Activated T-helper 17 cell treated with anti-CD3 and anti-CD28 coated beads, Interleukin-2, amount 50 U/mL, for 72 hours (primary cell): ENCODE measurements at regions not wholly inside any gene's neighbourhood (a gene's known extent, or its start where the extent isn't known, plus 50 kb on each side); places are given as distances from the start of the nearest gene placed in this dataset.
"Not testable (repeated sequence)": the region's sequence is repeated elsewhere in the genome, so short reads cannot be mapped to it uniquely, and the experiment has no call there.

Experiments used
- ATAC-seq: fragments of 150-1000 bp; cut with Tn5 transposase; replicated peaks from 2 replicates; pipeline ENCODE4 v1.10.0; 2021; ENCODE audit warnings: mild to moderate bottlenecking, moderate library complexity
- H3K27ac Mint-ChIP-seq: one replicate; pipeline ENCODE4 v1.8.0; 2022; ENCODE audit warnings: mixed read lengths
- H3K27me3 Mint-ChIP-seq: one replicate; pipeline ENCODE4 v1.8.0; 2022; ENCODE audit warnings: mixed read lengths
- H3K36me3 Mint-ChIP-seq: one replicate; pipeline ENCODE4 v1.8.0; 2022; ENCODE audit warnings: low read depth, mild to moderate bottlenecking, mixed read lengths
- H3K4me1 Mint-ChIP-seq: one replicate; pipeline ENCODE4 v1.8.0; 2022; ENCODE audit warnings: mixed read lengths
- H3K4me3 Mint-ChIP-seq: one replicate; pipeline ENCODE4 v1.8.0; 2022; ENCODE audit warnings: mild to moderate bottlenecking, mixed read lengths
- H3K9me3 Mint-ChIP-seq: one replicate; pipeline ENCODE4 v1.8.0; 2022; ENCODE audit warnings: mixed read lengths

GRCh38 chr15:66963710-66964109 is 101.7 kb upstream of the SMAD3 start:
- H3K27me3 Mint-ChIP-seq: no peaks in the 10 kb centered on the region
- H3K4me1 Mint-ChIP-seq: no peaks in the 10 kb centered on the region
- H3K4me3 Mint-ChIP-seq: no peak overlapping the region
- H3K9me3 Mint-ChIP-seq: no peaks in the 10 kb centered on the region
- ATAC-seq: no peak
- no peaks in the 10 kb centered on the region for H3K36me3 Mint-ChIP-seq
- H3K27ac Mint-ChIP-seq: no peak overlapping the region

DNA sequence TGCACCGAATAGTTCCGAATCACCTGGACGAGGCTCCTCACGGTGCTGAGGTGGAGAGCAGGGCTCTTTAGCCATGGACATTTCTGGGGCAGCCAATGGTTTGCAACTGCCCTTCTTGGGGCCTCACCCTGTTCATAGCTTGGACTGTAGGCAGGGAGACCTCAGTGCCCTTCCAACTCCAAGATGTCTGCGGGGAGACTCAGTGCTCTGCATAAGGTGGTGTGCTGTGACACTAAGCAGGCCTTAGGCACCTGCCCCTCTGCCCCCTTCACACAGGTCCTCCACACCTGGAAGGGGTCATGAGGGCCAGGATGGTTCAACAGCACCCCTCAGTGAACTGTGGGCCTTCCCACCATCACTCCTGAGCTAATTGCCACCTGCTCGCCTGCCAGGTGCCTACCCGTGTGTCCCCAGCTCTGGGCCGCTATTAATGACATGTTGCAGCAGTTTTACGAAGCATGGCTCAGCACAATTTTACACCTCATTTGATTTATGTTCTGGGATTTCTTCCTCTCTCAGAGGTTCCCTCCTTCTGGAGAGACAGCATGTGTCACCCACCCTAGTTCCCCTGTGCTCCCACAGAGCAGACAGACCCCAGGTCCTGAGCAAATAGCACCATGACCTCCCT is 101.2 kb upstream of the SMAD3 start:
- Mint-ChIP-seq H3K27me3 (no peaks in the 10 kb centered on the region), H3K9me3 (no peaks in the 10 kb centered on the region), H3K4me3 (no peak overlapping the region), H3K27ac (no peak overlapping the region), H3K36me3 (no peaks in the 10 kb centered on the region), H3K4me1 (no peaks in the 10 kb centered on the region)
- ATAC-seq: no peak

DNA sequence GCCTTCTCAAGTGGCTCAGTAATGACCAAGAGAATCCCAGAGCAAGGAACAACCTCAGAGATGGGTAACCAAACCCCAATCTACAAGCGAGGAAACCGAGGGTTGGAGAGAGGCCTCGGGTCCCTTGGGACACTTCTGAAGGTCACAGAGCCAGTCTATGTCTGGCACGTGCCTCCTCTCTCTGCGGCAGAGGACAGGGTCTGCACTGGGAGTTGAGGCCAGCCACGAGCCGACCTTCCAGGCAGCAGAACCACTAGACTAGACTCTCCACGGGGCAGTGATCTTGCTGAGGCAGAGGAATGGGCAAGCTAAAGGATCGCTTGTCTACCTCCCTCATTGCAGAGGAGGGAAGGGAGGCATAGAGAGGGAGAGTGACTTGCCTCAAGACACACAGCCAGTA is 100.6 kb upstream of the SMAD3 start:
- Mint-ChIP-seq H3K36me3 (no peaks in the 10 kb centered on the region), H3K9me3 (no peaks in the 10 kb centered on the region), H3K4me3 (no peak overlapping the region), H3K27ac (no peak overlapping the region), H3K4me1 (no peaks in the 10 kb centered on the region), H3K27me3 (no peaks in the 10 kb centered on the region)
- no peak for ATAC-seq

DNA sequence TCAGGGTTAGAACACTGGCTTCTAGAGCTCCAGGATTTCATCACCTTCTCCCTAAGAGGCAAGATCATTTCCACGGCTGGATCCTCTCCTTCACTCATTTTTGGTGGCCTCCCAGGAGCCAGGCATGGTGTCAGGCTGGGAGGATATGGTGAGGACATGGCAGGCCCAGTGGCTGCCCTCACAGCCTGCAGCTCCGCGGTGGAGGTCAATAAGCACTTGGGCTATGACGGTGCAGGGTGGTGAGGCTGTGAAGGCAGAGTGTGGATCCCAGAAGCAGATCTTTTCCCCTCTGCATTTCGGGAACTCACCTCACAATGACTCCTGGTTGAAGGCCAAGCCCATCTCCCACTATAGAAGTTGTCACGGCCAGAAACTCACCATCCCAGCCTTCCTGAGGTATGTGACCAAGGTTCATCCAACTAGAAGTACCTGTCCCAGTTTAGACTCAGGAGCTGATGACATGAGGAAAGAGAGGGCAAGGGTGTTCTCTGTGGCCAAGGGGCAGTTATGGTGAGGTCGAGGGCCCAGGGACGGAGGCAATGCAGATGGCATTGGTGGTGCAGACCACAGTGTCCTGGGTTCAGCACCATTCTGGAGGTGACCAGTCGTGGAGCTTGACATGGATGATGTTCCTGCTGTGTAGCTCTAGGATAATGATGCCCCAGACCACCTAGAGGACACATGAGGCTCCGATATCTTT is 100.1 kb upstream of the SMAD3 start:
- no peak for ATAC-seq
- no peak overlapping the region for H3K27ac Mint-ChIP-seq
- H3K9me3 Mint-ChIP-seq: no peaks in the 10 kb centered on the region
- H3K4me1 Mint-ChIP-seq: no peaks in the 10 kb centered on the region
- no peaks in the 10 kb centered on the region for H3K36me3 Mint-ChIP-seq
- no peaks in the 10 kb centered on the region for H3K27me3 Mint-ChIP-seq
- no peak overlapping the region for H3K4me3 Mint-ChIP-seq

DNA sequence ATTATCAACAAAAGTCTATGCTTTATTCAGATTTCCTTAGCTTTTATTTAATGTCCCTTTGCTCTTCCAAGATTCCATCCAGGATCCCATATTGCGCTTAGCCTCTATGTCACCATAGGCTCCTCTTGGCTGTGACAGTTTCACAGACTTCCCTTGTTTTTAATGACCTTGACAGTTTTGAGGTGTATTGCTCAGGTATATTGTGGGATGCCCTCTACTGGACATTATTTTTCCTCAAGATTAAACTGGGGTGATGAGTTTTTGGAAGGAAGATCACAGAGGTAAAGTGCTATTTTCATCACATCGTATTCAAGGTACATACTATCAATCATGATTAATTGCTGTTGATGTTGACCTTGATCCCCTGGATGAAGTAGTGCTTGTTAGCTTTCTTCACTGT is 99.1 kb upstream of the SMAD3 start:
- no peaks in the 10 kb centered on the region for H3K9me3 Mint-ChIP-seq
- no peaks in the 10 kb centered on the region for H3K4me1 Mint-ChIP-seq
- H3K27ac Mint-ChIP-seq: no peak overlapping the region
- H3K27me3 Mint-ChIP-seq: no peaks in the 10 kb centered on the region
- H3K36me3 Mint-ChIP-seq: no peaks in the 10 kb centered on the region
- H3K4me3 Mint-ChIP-seq: no peak overlapping the region
- no peak for ATAC-seq

- Mint-ChIP-seq H3K27ac (no peak overlapping the region), H3K4me1 (no peaks in the 10 kb centered on the region), H3K4me3 (no peak overlapping the region), H3K9me3 (no peaks in the 10 kb centered on the region), H3K36me3 (no peaks in the 10 kb centered on the region), H3K27me3 (no peaks in the 10 kb centered on the region)
- no peak for ATAC-seq
Observed at GRCh38 chr15:66968806-66969596, 96.4 kb upstream of the SMAD3 start.

GRCh38 chr15:66974131-66974530 is 91.3 kb upstream of the SMAD3 start:
- H3K4me3 Mint-ChIP-seq, H3K27ac Mint-ChIP-seq, H3K27me3 Mint-ChIP-seq, H3K36me3 Mint-ChIP-seq, ATAC-seq, H3K9me3 Mint-ChIP-seq, H3K4me1 Mint-ChIP-seq: not testable (repeated sequence)

DNA sequence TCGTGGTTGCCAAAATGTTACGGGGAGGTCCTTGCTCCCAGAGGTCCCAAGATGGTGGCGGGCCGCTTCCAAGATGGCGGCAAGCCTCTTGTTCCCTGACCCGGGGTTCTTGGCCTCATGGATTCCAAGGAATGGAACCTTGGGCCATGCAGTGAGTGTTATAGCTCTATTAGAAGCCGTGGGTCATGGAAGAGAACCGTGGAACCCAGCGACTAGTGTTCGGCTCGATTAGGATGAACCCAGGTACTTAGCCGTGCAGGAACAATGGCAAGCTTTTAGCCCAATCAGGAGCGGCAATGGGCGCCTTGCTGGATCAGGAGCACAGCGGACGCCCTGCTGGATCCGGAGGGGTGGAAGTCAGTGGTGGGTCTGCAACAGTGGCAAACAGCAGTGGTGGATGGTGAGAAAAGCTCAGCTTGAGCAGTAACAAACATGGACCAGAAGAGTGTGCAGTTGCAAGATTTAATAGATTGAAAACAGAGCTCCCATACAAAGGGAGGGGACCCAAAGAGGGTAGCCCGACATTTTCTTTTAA is 89.2 kb upstream of the SMAD3 start:
- H3K4me1 Mint-ChIP-seq, H3K9me3 Mint-ChIP-seq, H3K27me3 Mint-ChIP-seq, H3K4me3 Mint-ChIP-seq, H3K36me3 Mint-ChIP-seq, H3K27ac Mint-ChIP-seq, ATAC-seq: not testable (repeated sequence)

DNA sequence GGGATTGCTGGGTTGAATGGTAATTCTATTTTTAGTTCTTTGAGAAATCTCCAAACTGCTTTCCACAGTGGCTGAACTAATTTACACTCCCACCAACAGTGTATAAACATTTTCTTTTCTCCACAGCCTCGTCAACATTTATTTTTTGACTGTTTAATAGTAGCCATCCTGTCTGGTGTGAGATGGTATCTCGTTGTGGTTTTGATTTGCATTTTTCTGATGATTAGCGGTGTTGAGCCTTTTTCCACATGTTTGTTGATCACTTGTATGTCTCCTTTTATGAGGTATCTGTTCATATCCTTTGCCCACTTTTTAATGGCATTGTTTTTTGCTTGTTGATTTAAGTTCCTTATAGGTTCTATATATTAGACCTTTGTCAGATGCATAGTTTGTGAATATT is 85.1 kb upstream of the SMAD3 start:
- ATAC-seq, H3K4me1 Mint-ChIP-seq, H3K9me3 Mint-ChIP-seq, H3K4me3 Mint-ChIP-seq, H3K36me3 Mint-ChIP-seq, H3K27ac Mint-ChIP-seq: not testable (repeated sequence)
- peaks cover 15% of the 10 kb centered on the region for H3K27me3 Mint-ChIP-seq

GRCh38 chr15:66981771-66982170 is 83.6 kb upstream of the SMAD3 start:
- Mint-ChIP-seq H3K36me3 (no peaks in the 10 kb centered on the region), H3K9me3 (peaks cover 3% of the 10 kb centered on the region), H3K4me1 (no peaks in the 10 kb centered on the region), H3K27me3 (peaks cover 15% of the 10 kb centered on the region), H3K27ac (no peak overlapping the region), H3K4me3 (no peak overlapping the region)
- no peak for ATAC-seq

DNA sequence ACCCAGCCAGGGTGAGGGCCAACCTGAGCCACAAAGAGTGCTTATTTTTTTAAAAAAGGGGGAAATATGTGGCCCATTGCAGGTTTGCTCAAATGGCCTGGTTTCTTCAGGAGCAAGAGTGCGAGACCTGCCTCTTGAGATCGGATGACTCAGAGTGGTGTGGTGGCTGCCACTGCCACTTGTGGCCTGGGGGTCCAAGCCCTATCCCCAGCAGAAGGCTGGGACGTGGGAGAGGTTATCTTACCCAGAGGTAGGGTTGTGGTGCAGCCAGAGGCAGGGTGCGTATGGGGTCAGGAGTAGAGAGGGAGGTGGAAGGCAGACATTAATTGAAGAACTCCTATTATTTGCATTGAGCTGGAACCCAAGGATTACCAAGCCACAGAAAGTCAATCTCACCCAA is 83.2 kb upstream of the SMAD3 start:
- no peak for ATAC-seq

DNA sequence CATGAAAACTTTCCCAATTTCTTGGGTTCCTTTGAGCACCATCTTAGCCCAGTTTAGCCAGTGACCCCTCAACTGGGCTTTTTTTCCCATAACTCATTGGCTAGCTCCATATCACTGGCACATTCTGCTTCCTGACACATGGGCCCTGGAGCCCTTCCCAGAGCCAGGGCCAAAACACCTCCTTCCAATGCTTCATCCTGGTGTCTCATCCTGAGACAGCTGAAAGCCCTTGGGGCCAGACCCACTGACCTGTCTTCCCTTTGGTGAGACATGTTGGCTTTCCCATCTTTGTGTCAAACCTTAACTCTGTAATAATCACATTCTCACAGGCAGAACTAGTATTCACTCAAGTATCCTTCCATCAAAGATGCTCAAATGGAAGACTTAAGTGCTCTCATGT is 82.6 kb upstream of the SMAD3 start:
- peaks cover 16% of the 10 kb centered on the region for H3K27me3 Mint-ChIP-seq
- H3K9me3 Mint-ChIP-seq: peaks cover 3% of the 10 kb centered on the region
- no peak overlapping the region for H3K4me3 Mint-ChIP-seq
- H3K36me3 Mint-ChIP-seq: no peaks in the 10 kb centered on the region
- no peaks in the 10 kb centered on the region for H3K4me1 Mint-ChIP-seq
- ATAC-seq: no peak
- no peak overlapping the region for H3K27ac Mint-ChIP-seq

More for the DNA sequence above, 83.2 kb upstream of the SMAD3 start:
- Mint-ChIP-seq H3K9me3 (peaks cover 3% of the 10 kb centered on the region), H3K4me3 (no peak overlapping the region), H3K27ac (no peak overlapping the region), H3K36me3 (no peaks in the 10 kb centered on the region), H3K4me1 (no peaks in the 10 kb centered on the region), H3K27me3 (peaks cover 15% of the 10 kb centered on the region)

DNA sequence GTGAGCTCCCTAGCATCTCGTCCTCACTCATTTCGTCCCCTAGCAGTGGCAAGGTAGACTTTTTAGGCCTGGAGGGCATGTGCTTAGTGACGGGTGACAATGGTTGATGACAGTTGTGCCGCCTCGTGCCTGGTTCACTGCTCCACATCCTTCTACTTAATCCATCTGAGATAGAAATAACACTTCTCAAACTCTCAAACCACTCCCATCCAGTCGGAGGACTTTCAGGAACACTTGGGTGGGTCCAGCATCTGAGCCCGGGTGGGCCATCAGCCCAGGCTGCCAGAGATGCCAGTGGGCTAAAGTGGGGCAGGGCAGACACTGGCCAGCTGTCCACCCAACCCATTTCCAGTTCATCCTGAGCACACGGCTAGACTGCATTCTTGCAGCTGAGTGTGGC is 79.7 kb upstream of the SMAD3 start:
- peaks cover 18% of the 10 kb centered on the region for H3K27me3 Mint-ChIP-seq
- H3K27ac Mint-ChIP-seq: no peak overlapping the region
- H3K4me3 Mint-ChIP-seq: no peak overlapping the region
- ATAC-seq: no peak
- H3K36me3 Mint-ChIP-seq: no peaks in the 10 kb centered on the region
- no peaks in the 10 kb centered on the region for H3K4me1 Mint-ChIP-seq
- peaks cover 8% of the 10 kb centered on the region for H3K9me3 Mint-ChIP-seq

GRCh38 chr15:66986951-66987350 is 78.5 kb upstream of the SMAD3 start:
- ATAC-seq: no peak
- Mint-ChIP-seq H3K36me3 (no peaks in the 10 kb centered on the region), H3K4me3 (no peak overlapping the region), H3K27ac (no peak overlapping the region), H3K4me1 (no peaks in the 10 kb centered on the region), H3K9me3 (peaks cover 8% of the 10 kb centered on the region), H3K27me3 (peaks cover 18% of the 10 kb centered on the region)

DNA sequence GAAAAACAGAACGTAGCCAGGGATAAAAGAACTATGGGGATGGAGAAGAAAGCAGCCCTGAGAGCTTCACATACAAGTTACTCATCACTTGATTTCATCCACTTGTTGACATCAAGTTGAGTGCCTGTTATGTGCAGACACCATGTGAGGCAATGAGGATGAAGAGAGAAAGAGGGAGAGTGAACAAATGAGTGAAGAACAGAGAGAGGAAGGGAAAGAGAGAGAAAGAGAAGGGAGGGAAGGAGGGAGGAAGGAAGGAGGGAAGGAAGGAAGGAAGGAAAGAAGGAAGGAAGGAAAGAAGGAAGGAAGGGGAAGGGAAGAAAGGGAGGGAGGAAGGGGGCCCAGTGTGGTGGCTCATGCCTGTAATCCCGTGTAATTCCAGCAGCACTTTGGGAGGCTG is 72.3 kb upstream of the SMAD3 start:
- Mint-ChIP-seq H3K4me3 (no peak overlapping the region), H3K9me3 (peaks cover 5% of the 10 kb centered on the region), H3K27me3 (no peaks in the 10 kb centered on the region), H3K4me1 (no peaks in the 10 kb centered on the region), H3K36me3 (no peaks in the 10 kb centered on the region), H3K27ac (no peak overlapping the region)
- no peak for ATAC-seq
